ENCODE measurements at regions not wholly inside any gene's neighbourhood (a gene's known extent, or its start where the extent isn't known, plus 50 kb on each side); places are given as distances from the start of the nearest gene placed in this dataset.
A peak's percentile ranks its signal among the peaks of the same experiment; 100 is the strongest.
"Not testable (repeated sequence)": the region's sequence is repeated elsewhere in the genome, so short reads cannot be mapped to it uniquely, and the experiment has no call there.

DNA sequence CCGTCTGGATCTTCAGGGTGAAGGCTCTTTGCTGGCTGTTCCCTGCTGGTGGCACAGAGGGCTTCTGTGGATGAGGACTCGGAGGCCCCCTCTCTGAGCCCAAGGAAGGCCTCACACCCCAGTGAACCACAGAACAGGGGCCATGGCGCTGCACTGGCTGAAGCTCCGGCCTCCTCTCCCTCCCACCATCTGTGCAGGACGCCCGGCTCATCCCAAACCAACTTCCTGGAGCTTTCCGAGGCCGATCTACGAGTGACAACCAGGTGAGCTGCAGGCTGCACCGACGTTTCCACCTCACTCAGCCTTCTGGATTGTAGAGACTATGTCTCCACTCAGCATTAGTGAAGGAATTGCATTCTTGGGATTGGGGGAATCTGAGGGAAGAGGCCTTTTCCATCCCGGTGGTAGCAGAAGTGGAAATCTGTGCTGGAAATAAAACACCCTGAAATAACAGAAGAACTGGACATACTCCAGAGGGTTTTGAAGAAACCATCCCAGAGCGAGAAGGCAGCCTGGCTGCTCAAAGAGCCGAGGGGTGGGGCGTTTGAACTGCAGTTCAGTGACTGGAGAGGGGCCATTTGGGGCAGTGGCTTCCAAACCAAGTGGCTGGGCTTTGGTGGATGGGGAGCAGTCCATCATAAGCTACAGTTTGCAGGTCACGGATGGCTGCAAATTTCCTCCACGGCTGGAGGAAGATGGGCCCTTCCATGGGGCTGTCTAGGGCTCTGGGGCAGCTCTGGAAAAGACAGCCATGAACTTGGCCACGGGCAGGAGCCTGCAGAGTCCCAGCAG is 120.7 kb upstream of the ZNF469 start:
- peak overlapping the region; percentile 71 to 93 for H3K4ac ChIP-seq (ENCODE audit: low read depth in 1 of 2, low read length in 2 of 2)
- not testable (repeated sequence) for H2BK15ac ChIP-seq (ENCODE audit: low read depth, poor library complexity, severe bottlenecking); H3K79me1 ChIP-seq (replicated peaks; ENCODE audit: low read length, poor library complexity, severe bottlenecking); H3K9me3 ChIP-seq (ENCODE audit: control insufficient read depth, low read length); H3K4me2 ChIP-seq (ENCODE audit: low read length, poor library complexity, severe bottlenecking); H3K36me3 ChIP-seq (ENCODE audit: control insufficient read depth in 1 of 2, insufficient read depth in 2 of 2, low read depth in 1 of 2, low read length in 2 of 2); H2BK5ac ChIP-seq (ENCODE audit: low read depth, low read length, poor library complexity, severe bottlenecking); H3K9ac ChIP-seq (ENCODE audit: low read length); H2AFZ ChIP-seq (ENCODE audit: low read depth, low read length); H3K27me3 ChIP-seq (ENCODE audit: control insufficient read depth in 1 of 2, insufficient read depth in 1 of 2, low read length in 2 of 2); H2BK120ac ChIP-seq (ENCODE audit: low read depth, low read length); H3K4me3 ChIP-seq (ENCODE audit: insufficient read depth in 1 of 2, low read depth in 1 of 2, low read length in 2 of 2)
- peak overlapping the region; percentile 100 for H2BK12ac ChIP-seq (ENCODE audit: low read length in 2 of 2)
- H4K8ac ChIP-seq (ENCODE audit: low read length): peak overlapping the region; percentile 27
- peak overlapping the region; percentile 66 for H3K27ac ChIP-seq (ENCODE audit: low read length, poor library complexity, severe bottlenecking)
- peak overlapping the region in 1 of 2 experiments; percentile 89 for H3K23ac ChIP-seq (ENCODE audit: low read length in 2 of 2)
- 77% methylated on average over 5 of the region's 18 CpGs for WGBS
- H4K91ac ChIP-seq (ENCODE audit: low read length): peak overlapping the region; percentile 19
- peak; percentile 49 for DNase-seq
- peaks cover 42% of the 10 kb centered on the region for H3K4me1 ChIP-seq (ENCODE audit: control insufficient read depth, insufficient read depth, low read depth, low read length)
- peak overlapping the region; percentile 84 for H2AK5ac ChIP-seq (ENCODE audit: low read length, severe bottlenecking)
- H3K18ac ChIP-seq (ENCODE audit: low read depth in 1 of 2, low read length in 2 of 2): peak overlapping the region; percentile 89 to 91
- peak overlapping the region in 1 of 2 experiments; percentile 91 for H3K14ac ChIP-seq (ENCODE audit: low read length in 2 of 2)

- peaks cover 45% of the 10 kb centered on the region for H3K4me1 ChIP-seq (ENCODE audit: control insufficient read depth, insufficient read depth, low read depth, low read length)
- H3K27ac ChIP-seq (ENCODE audit: low read length, poor library complexity, severe bottlenecking): peak overlapping the region; percentile 51
- peak overlapping the region; percentile 99 for H2BK15ac ChIP-seq (ENCODE audit: low read depth, poor library complexity, severe bottlenecking)
- H2BK5ac ChIP-seq (ENCODE audit: low read depth, low read length, poor library complexity, severe bottlenecking): peak overlapping the region; percentile 76
- DNase-seq: peak; percentile 99
- WGBS: 46% methylated on average over 29 of the region's 34 CpGs
- H3K27me3 ChIP-seq (ENCODE audit: control insufficient read depth in 1 of 2, insufficient read depth in 1 of 2, low read length in 2 of 2); H2AFZ ChIP-seq (ENCODE audit: low read depth, low read length); H3K36me3 ChIP-seq (ENCODE audit: control insufficient read depth in 1 of 2, insufficient read depth in 2 of 2, low read depth in 1 of 2, low read length in 2 of 2); H3K79me1 ChIP-seq (replicated peaks; ENCODE audit: low read length, poor library complexity, severe bottlenecking); H3K9me3 ChIP-seq (ENCODE audit: control insufficient read depth, low read length); H3K4me2 ChIP-seq (ENCODE audit: low read length, poor library complexity, severe bottlenecking): not testable (repeated sequence)
- H3K4ac ChIP-seq (ENCODE audit: low read depth in 1 of 2, low read length in 2 of 2): peak overlapping the region; percentile 95 to 96
- H3K18ac ChIP-seq (ENCODE audit: low read depth in 1 of 2, low read length in 2 of 2): peak overlapping the region; percentile 89 to 94
- peak overlapping the region in 1 of 2 experiments; percentile 24 for H3K4me3 ChIP-seq (ENCODE audit: insufficient read depth in 1 of 2, low read depth in 1 of 2, low read length in 2 of 2)
- H2BK12ac ChIP-seq (ENCODE audit: low read length in 2 of 2): peak overlapping the region; percentile 96 to 99
- H2AK5ac ChIP-seq (ENCODE audit: low read length, severe bottlenecking): peak overlapping the region; percentile 92
- peak overlapping the region; percentile 57 for H3K9ac ChIP-seq (ENCODE audit: low read length)
- H2BK120ac ChIP-seq (ENCODE audit: low read depth, low read length): peak overlapping the region; percentile 97
- peak overlapping the region in 1 of 2 experiments; percentile 93 for H3K14ac ChIP-seq (ENCODE audit: low read length in 2 of 2)
- peak overlapping the region; percentile 73 for H4K8ac ChIP-seq (ENCODE audit: low read length)
- peak overlapping the region in 1 of 2 experiments; percentile 96 for H3K23ac ChIP-seq (ENCODE audit: low read length in 2 of 2)
- H4K91ac ChIP-seq (ENCODE audit: low read length): peak overlapping the region; percentile 97
Observed at GRCh38 chr16:88262858-88263563, 119.7 kb upstream of the ZNF469 start.

DNA sequence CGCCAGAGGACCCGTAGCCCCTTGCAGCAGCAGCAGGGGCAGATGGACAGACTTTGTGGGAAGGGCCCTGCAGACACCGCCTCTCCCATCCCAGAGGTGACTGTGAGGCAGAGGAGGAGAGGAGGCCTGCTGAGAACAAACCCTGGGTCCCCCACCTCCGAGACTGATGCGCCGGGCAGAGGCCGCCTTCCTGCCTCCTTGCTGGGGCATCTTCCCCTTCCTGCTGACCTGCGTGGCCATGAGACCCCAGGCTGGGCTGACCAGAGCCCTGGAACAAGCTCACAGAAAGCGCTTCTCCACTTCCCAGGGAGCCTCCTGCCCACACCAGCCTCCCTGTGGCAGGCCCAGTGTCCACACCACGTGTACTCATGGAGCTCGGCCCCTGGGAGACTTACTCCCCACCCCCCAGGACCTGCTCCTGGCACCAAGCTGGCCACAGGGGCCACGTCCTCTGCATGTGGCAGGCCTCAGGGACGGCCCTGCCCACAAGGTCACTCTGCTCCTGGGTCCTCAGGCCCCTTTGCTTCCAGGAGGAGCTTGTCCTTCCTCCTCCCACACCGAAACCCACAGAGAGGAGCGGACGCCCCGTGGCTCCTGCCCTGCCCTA is 119.0 kb upstream of the ZNF469 start:
- Histone ChIP-seq H3K4ac (ENCODE audit: low read depth in 1 of 2, low read length in 2 of 2) (peak overlapping the region; percentile 95 to 96), H4K91ac (ENCODE audit: low read length) (peak overlapping the region; percentile 97), H3K18ac (ENCODE audit: low read depth in 1 of 2, low read length in 2 of 2) (peak overlapping the region; percentile 89 to 94), H3K4me1 (ENCODE audit: control insufficient read depth, insufficient read depth, low read depth, low read length) (peaks cover 45% of the 10 kb centered on the region), H2BK12ac (ENCODE audit: low read length in 2 of 2) (peak overlapping the region; percentile 96 to 97), H2BK15ac (ENCODE audit: low read depth, poor library complexity, severe bottlenecking) (peak overlapping the region; percentile 99), H2AK5ac (ENCODE audit: low read length, severe bottlenecking) (peak overlapping the region; percentile 92), H3K23ac (ENCODE audit: low read length in 2 of 2) (peak overlapping the region in 1 of 2 experiments; percentile 35), H2BK120ac (ENCODE audit: low read depth, low read length) (peak overlapping the region; percentile 97), H4K8ac (ENCODE audit: low read length) (peak overlapping the region; percentile 88)
- not testable (repeated sequence) for H3K4me2 ChIP-seq (ENCODE audit: low read length, poor library complexity, severe bottlenecking); DNase-seq; H3K27me3 ChIP-seq (ENCODE audit: control insufficient read depth in 1 of 2, insufficient read depth in 1 of 2, low read length in 2 of 2); H3K79me1 ChIP-seq (replicated peaks; ENCODE audit: low read length, poor library complexity, severe bottlenecking); H3K27ac ChIP-seq (ENCODE audit: low read length, poor library complexity, severe bottlenecking); H3K36me3 ChIP-seq (ENCODE audit: control insufficient read depth in 1 of 2, insufficient read depth in 2 of 2, low read depth in 1 of 2, low read length in 2 of 2); H3K9ac ChIP-seq (ENCODE audit: low read length); H2AFZ ChIP-seq (ENCODE audit: low read depth, low read length); H2BK5ac ChIP-seq (ENCODE audit: low read depth, low read length, poor library complexity, severe bottlenecking); H3K9me3 ChIP-seq (ENCODE audit: control insufficient read depth, low read length); H3K4me3 ChIP-seq (ENCODE audit: insufficient read depth in 1 of 2, low read depth in 1 of 2, low read length in 2 of 2); H3K14ac ChIP-seq (ENCODE audit: low read length in 2 of 2)
- 91% methylated on average over 9 of the region's 17 CpGs for WGBS
